Left renal pelvis (tissue), 4 donors: ENCODE measurements at regions not wholly inside any gene's neighbourhood (a gene's known extent, or its start where the extent isn't known, plus 50 kb on each side); places are given as distances from the start of the nearest gene placed in this dataset.

Experiments used
- DNase-seq, 4 donors: peaks; one replicate each; pipeline ENCODE4 v3.0.0-alpha.2; 2013; ENCODE audit warnings: low read depth in 4 of 4, low spot score in 3 of 4

DNA sequence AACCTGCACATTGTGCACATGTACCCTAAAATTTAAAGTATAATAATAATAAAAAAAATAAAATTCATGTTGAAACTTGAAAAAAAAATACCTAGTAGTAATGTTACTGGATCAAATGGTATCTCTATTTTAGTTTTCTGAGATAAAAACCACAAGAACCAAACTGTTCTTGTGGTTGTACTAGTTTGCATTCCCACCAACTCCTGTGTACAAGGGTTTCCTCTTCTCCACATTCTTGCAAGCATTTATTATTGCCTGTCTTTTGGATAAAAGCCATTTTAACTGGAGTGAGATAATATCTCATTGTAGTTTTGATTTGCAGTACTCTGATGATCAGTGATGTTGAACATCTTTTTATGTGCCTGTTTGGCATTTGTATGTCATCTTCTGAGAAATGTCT, 177.7 kb downstream of the KIF20B start:
- DNase-seq = no peak

GRCh38 chr10:89887406-89887805, 186.0 kb downstream of the KIF20B start:
- DNase-seq = no peak

DNA sequence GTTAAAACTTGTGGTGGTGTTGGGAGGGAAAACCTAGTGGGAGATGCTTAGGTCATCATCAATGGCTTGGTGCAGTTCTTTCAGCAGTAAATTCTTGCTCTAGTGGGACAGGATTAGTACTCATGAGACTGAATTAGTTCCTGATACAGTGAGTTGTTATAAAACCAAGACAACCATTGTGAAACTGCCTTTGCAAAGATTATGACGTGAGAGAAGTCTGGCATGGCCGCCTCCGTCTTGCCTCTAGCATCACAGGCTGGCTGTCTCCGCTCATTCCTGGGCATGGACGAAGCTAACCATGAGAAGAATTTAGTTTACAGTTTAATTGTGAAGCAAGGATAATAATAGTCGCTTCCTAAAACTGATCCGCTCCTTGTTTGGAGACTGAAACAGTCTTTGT, 186.4 kb downstream of the KIF20B start:
- no peak for DNase-seq

- no peak for DNase-seq
Observed at GRCh38 chr10:89888321-89889070, 187.1 kb downstream of the KIF20B start.

DNA sequence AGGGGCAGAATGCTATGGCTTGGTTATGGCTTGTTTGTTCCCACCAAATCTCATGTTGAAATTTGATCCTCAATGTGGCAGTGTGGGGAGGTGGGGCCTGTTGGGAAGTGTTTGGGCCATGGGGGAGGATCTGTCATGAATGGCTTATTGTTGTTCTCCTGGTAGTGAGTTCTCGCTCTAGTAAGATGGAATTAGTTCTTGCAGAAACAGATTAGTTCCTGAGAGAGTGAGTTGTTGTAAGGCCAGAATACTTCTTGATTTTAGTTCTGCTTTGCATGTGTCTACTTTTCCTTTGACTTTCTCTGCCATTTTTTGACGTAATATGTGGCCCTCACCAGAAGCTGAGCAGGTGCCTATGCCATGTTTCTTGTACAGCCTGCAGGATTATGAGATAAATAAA, 188.2 kb downstream of the KIF20B start:
- no peak for DNase-seq

GRCh38 chr10:89891006-89891535, 189.7 kb downstream of the KIF20B start:
- no peak for DNase-seq

GRCh38 chr10:89894051-89894450, 192.7 kb downstream of the KIF20B start:
- no peak for DNase-seq

- DNase-seq = no peak
Observed at GRCh38 chr10:89900554-89900953, 199.2 kb downstream of the KIF20B start.

GRCh38 chr10:89901895-89902294, 200.5 kb downstream of the KIF20B start:
- DNase-seq = no peak

GRCh38 chr10:89904755-89905154, 203.4 kb downstream of the KIF20B start:
- DNase-seq = no peak

DNA sequence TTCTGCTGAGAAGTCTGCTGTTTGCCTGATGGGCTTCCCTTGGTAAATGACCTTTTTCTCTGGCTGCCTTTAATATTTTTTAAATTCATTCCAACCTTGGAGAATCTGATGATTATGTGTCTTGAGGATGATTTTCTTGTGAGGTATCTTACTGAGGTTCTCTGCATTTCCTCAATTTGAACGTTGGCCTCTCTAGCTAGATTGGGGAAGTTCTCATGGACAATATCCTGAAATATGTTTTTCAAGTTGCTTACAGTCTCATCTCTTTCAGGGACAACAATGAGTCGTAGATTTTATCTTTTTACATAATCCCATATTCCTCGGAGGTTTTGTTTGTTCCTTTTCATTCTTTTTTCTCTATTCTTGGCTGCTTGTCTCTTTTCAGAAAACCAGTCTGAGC, 208.4 kb downstream of the KIF20B start:
- DNase-seq = no peak

DNA sequence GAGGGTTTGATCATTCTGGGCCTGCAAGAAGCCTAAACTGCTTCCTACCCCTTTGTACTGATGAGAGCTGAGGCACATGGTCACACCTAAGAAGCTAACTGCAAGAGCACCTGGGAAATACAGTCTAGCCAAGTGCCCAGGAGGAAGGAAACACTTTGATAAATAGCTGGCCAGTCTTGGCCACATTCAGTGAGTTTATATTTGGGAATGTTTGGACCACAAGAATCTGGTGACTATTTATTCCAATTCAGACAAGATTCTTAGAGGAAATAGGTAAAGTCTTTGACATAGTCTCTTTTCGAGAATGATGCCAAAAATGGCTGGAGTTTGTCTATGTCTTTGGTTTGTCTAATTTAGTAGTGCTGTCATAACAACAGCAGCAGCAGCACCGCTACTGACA, 213.6 kb downstream of the KIF20B start:
- no peak for DNase-seq

- DNase-seq = no peak
Observed at GRCh38 chr10:89915968-89916367, 214.6 kb downstream of the KIF20B start.

DNA sequence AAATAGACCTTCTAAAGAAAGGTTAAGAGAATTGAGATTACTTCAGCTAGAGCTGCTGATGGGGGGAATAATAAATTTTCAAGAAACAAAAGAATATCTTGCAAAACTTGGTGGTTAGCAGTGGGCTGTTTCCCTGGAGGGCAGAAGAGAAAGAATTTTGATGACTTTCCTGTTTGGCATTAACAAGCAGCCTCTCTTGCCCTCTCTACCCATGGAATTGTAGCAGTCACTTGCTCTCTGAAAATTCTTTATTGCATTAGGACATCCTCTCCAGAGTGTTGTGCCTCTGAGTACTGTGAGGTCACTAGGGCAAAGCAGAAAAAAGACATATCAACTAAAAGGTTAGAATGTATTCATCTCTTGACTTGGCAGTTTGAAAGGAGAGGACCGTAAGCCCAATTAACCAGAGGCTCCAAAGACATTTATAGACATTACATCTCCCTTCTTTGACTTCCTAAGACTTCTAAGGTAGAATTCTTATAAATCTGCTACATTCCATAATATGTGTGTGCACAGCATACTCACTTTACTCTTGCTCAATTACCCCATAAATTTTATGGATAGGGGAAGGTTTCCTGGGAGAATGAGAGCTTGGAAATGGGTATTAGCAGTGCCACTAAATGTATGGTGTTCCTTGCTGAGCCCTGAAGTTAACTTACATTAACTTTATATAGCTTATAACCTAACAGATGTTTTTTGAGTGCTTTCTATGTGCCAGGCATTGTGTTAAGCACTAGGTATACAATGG, 215.3 kb downstream of the KIF20B start:
- no peak for DNase-seq

DNA sequence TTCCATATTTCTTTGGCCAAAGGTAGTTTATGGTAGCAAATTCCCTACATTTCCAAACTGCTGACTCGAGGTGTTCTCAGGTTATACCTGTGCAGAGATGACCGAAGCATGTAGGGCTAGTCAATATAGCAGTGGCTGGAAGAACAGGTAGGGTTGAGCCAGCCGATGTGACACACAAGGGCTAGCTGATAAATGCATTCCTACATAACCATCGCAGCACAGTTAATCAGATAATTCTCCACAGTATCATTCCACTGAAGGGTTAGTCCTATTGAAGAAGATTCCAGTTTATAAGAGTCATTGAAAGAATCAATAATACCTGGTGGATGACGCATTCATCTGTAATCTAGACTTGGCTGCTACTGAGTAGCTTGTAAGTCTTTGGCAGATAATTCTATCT, 220.0 kb downstream of the KIF20B start:
- DNase-seq = no peak

- no peak for DNase-seq
Observed at GRCh38 chr10:89923661-89924060, 222.3 kb downstream of the KIF20B start.

- no peak for DNase-seq
Observed at GRCh38 chr10:89924261-89924660, 222.9 kb downstream of the KIF20B start.

DNA sequence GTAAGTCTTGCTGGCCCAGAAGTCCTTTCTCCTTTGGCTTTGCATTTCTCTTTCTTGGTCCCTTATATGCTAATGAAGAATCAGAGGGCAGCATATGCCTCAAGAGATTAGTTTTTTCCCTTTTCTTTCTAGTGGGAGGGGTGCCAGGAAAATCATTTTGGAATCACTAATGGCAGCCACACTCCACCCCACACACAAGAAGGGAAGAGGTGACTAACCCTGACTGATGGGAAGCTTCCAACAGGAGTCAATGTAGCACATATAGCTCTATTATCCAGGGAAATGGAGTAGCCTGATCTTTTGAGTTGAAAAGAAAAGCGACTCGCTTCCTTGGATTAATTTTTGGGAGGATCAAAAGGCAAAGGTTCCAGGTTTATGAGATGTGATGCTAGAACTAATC, 225.3 kb downstream of the KIF20B start:
- no peak for DNase-seq

GRCh38 chr10:89929282-89930026, 228.1 kb downstream of the KIF20B start:
- peak in 1 of 4 donors; percentile 2 for DNase-seq

- DNase-seq = no peak
Observed at GRCh38 chr10:89937494-89937893, 236.1 kb downstream of the KIF20B start.

DNA sequence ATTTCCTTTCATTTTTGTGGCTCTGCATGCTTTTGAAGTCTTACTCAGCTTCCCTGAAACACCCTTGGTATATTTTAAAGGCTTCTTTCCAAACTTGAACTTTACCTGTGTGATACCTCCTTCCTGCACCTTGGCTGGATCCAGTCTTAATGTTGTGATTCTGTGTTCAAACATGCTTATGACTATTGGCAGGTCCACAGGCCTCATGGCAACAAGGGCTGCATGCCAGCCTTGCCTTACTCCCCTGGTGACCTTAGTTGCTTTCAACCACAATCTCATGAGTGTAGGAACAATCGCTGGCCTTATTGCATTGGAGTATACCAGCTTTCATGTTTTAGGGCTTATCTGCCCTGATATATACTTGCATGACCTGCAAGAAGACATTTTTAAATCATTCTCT, 238.7 kb downstream of the KIF20B start:
- DNase-seq = no peak
